Limb (tissue), 2 donors: ENCODE measurements at regions not wholly inside any gene's neighbourhood (a gene's known extent, or its start where the extent isn't known, plus 50 kb on each side); places are given as distances from the start of the nearest gene placed in this dataset.
A peak's percentile ranks its signal among the peaks of the same experiment; 100 is the strongest.
"Not testable (repeated sequence)": the region's sequence is repeated elsewhere in the genome, so short reads cannot be mapped to it uniquely, and the experiment has no call there.

Experiments
- DNase-seq, 2 donors: peaks; one replicate each; pipeline ENCODE4 v3.0.0-alpha.2; 2016; ENCODE audit errors: extremely low spot score in 2 of 2

DNA sequence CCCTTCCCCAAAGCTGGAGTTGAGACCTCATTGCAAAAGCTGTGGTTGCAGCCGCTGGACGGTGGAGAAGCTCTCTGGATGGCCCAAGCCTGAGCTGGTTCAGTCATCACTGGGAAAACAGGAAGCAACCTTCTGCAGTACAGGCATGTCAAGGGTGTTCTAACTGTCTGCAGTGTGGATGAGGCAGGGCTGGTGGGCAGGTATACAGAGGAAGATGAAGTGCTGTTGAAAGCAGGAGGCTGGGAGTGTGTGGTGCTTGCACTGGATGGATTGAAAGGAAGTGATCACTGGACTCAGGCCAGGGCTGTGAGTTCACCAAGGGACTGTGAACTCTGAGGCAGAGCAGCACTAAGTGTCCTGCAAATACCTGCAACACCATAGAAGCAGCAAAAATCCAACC, 89.0 kb upstream of the NOX3 start:
- no peak for DNase-seq

DNA sequence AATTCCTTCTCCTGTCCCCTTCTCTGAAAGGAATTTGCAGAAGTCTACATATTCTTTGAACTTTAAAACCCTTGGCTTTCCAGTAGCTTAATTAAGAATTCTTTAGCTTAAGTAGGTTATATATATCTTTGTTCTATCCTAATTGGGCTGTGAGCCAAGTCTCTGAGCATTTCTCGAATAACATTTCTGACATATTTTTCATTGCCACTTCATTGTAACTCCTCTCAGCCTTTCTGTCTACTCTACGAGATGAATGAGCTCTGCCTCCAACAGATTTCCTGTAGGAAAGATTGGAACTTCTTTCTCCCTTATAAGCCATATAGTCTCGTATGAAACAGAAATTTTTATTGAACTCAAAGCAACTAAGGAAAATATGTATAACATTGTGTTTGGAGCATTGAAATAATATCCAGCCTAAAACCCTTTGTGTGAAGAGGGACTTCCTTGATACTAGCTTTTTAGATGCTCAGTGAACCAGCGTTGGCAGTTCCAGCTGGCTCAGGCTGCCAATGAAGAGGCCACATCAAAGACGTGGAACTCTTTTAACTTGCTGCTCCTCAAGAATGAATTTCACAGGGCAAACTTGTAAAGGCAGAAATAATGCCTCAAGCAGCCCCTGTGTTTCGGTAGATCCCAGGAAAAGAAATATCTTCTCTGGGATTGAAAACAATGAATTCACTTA, 87.7 kb upstream of the NOX3 start:
- DNase-seq = no peak

DNA sequence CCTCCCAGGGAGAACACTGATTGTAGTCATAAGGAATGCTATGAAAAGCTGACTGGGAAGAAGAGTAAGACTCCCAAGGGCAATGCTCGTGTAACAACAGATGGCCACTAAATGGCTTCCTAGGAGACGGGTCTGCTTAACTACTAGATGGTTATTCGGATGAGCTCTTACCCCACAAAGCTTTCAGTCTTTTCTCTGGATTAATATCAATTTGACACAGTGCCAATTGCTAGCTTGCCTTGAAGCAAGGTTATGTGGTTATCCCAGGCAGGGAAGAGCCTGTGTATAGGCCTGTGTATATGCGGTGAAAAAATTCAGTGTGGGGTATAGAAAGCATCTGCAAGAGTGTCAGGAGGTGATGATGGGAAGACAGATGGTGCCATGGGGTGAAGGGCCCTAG, 86.4 kb upstream of the NOX3 start:
- DNase-seq = no peak

DNA sequence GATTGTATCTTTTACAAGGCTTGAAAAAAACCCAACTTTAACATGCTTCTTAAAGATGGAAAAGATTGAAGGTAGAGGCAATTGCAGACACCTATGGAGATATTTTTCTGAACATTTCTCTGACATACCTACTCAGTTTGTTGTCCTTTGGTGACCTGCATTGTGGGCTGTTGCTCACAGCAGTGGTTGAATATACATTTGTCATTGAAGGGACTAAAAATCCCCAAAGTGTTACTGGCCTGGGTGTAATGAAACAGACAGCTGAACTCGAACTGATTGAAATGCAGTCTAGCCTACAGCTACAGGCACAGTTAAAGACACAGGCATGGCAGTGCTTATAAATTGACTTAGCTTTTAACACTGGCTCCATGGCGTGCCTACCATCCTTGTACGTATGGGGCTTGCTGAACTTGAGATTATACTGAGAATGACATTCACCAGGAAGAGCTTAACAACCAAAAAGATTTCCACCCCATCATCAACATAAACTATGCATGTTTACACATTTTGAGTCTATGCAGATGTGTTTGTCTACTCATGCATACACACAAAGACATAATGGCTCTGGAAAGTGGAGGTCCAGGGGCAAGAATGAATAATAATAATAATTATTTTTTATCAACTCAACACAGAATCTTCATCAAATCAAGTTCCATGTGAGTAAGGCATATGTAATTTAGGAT, 83.2 kb upstream of the NOX3 start:
- DNase-seq = no peak

DNA sequence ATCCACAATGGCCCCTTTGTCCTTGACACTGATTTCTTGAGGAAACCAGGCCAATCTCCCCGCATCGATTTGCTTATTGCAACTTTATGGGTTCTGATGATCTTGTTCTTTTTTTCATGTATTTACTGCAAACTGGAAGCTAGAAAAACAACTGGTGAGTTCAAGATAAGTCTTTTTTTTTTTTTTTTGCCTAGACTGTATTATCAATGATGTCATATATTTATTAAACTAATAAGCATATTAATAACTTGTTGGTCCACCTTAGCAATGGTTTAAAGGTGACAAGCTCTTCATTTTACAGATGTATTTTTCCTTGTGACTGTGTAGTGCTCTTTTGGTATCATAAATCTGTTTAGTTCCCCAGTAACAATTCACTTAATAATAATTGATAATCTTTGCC, 79.0 kb upstream of the NOX3 start:
- no peak for DNase-seq

DNA sequence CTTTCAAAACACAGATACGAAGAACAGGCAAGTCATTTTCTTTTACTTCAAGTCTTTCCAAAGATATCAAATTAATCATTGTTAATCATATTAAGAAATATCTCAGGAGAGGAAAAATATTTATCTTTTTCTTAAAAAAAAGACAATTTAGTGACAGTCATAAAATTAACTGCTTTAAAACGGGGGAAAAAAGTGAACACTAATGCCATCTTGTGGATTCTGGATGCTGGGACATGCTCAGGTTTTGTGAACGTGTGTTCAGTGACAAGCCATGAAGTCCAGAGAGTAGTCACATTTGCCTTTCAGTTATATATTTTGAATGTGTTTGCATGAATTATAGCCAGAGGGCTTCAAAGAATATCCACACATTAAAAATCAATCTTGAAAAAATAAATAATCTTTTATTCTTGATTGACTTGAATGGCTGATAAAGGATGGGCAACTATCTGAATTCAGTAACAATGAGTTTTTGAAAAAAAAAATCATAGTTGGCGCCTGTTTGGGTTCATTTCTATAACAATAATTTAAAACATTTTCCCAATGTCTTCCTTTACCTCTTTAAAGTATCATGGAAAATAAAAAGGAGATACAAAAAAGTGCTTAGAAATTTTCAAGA, 74.7 kb upstream of the NOX3 start:
- peak in 1 of 2 donors; percentile 45 for DNase-seq

DNA sequence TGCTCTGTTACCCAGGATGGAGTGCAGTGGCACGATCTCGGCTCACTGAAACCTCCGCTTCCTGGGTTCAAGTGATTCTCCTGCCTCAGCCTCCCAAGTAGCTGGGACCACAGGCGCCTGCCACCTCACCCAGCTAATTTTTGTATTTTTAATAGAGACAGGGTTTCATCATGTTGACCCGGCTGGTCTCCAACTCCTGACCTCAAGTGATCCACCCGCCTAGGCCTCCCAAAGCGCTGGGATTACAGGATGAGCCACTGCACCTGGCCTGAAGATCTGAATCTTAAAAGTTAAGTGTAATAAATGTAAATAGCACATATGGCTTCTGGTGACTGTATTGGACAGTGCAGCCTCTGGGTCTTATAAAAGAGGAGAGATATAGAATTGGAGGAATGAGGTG, 74.2 kb upstream of the NOX3 start:
- DNase-seq = not testable (repeated sequence)

DNA sequence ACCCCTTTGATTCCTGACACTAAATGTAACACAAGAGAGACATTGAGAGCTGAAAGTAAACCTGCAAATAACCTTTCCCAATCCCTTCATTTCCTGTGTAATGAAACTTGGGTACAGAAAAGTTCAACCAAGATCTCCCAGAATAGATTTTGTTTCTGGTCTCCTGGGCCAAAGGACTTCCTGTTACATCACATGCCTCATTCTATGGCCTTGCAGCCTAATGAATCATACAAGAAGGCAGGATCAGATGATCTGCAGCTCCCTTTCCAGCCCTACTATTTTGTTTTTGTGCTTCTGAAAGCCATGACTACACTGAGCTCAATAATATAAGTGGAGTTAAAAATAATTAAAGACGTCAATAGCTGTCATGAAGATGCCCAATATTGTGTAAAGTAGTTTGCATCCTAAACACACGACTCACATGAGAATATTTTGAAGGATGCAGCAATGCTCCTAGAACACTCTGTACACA, 73.4 kb upstream of the NOX3 start:
- DNase-seq = peak in 1 of 2 donors; percentile 9

DNA sequence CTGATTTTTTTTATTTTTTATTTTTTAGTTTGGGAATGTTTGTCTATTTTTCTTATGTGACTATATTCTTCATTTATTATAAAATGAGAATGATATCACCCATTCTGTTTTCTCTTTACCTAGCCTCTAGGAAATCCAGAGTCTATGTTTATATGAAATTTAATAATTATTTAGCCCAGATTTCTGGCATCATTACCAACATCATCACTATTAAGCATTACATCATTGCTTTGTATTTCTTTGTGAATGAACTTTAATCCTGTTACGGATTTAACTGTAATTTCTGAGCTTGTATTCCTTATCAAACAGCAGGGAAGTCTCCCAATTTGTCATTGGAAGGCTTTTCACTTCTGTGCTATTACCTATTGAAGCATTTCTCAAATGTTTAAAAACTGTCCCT, 72.7 kb upstream of the NOX3 start:
- no peak for DNase-seq

DNA sequence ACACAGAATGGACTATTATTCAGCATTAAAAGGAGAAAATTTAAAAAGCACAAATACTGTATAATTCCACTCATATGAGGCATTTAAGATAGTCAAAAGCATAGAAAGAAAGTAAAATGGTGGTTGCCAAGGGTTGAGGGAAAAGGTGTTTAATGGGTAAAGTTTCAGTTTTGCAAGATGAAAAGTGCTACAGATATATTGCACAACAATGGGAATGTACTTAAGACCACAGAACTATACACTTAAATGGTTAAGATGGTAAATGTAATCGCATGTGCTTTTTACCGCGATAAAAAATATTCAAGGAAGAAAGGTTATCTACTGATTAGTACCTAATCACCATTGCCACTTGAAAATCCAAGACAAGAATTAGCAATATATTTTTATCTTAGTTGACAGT, 71.8 kb upstream of the NOX3 start:
- DNase-seq = no peak

DNA sequence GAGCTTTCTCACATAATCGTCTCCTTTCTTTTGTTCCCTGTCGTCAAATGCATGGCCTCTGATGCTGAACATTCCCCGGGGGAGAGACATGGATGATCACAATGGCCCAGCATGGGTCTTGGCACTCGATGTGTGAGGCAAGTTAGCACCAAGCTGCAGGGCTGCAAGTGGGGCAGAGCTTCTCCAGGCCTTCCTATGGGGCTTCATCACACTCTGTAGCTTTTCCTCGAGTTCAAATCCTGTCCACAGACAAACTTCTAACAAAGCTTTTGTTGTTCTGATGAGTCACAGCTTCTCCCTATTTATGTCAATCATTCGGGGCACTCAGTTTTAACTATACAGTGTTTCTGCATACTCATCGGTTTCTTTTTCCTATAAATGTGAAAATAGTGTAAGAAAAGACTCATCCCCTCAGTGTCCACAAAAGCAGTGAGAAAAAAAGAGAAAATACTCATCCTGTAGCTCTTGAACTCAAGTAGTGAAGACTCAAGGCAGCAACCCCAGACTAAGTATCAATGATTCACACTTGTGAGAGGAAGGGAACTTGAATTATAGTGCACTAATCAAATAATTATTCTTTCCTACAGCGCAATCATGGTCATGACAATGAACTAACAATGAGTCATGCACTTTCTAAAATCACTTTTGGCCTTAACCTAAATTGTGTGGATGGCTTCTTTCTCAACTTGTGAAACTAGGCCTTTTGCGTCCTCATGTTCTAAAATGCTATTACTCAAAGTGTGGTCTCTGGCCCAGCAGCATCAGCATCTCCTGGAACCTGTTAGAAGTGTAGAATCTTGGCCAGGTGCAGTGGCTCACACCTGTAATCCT, 68.4 kb upstream of the NOX3 start:
- DNase-seq = no peak

DNA sequence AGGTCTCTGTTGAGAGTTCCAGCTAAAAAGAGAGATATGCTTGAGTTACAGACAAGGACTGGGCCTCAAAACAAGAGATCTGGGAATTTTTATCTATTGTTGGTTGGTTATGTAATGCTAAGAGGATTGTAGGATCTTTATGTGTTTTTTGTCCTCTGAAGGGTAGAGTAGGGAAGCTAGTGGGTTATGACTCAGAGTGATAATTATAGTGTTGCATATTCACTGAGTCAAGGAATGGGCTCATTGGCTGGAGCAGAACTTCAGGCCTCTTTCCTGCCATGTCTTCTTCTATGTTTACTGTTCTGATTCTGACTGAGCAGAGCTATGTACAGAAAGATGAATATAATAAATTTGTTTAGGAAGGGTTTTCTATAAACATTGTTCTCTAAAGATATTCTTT, 66.1 kb upstream of the NOX3 start:
- no peak for DNase-seq

DNA sequence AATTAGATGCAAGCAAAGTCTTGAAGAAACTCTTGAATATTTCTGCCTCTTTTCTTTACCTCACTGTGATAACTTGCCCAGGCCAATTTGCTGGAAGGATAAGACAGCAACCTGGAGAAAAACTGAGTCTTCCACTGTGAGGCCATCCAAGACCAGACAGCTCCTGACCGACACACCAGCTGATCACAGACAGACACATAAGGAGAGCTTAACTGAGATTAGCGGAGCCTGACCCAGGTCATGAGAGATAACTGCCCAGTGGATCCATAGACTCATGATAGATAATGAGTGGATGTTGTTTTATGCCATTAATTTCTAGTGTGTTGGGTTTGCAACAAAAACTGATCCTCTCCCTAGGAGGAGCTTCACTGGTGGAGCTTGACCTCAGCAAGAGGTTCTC, 64.4 kb upstream of the NOX3 start:
- no peak for DNase-seq

DNA sequence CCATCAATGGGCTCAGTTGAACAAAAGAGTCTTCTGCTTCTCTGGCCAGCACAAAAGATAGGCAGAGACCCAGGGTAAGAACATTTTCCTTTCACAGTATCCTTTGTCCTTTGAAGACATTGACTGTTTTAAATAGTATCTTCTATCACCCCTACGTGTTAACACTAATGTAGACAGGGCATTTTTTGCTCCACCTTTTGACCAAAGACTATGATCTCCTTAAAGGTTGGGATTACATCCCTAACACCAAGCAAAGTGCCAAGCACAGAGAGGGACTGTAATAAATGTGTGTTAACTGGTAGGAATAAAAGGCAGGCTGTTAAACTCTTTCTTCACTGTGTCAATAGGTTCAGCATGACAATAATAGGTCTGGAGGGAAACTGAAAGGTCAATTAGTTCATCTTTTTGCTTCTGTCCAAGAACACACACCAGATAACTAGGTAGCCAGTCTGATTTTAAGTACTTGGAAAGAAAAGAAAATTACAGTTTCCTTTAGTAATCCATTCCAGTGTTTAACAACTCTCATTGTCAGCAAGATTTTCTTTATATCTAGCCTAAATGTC, 63.6 kb upstream of the NOX3 start:
- no peak for DNase-seq

DNA sequence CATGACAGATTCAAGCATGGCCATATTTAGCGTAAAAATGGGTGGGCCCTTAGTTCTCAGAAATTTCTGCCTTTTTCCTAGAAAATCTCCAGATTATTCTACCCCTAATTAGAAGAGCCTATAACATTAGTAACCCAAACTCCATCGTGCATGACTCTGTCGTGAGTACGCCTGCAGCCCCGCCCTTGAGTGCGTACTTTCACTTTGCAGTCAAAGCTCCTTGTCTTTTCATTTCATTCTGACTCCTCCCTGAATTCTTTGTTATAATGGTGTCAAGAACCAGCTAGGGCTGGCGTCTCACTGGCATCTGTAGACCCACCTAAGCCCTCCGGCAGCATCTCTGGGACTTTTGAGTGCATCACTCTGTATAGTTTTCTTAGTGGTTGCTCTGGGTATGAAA, 61.7 kb upstream of the NOX3 start:
- no peak for DNase-seq

DNA sequence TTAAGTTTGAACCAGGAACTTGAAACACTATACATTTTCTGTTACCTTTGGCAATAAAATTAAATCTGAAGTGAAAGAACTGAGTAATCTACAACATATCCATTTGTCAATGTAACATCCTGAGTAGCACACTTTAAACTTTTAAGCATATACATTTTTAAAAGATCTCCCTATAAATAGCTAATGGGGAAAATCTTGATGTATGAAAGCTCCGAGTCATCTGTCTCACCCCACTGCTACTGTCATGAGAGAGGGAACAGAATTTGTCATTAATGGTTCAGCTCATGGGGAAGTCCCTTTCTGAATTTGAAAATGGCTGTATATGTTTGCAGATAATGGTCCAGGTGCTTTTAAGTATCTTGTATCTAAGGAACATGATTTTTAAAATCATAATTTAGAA, 55.2 kb upstream of the NOX3 start:
- no peak for DNase-seq

DNA sequence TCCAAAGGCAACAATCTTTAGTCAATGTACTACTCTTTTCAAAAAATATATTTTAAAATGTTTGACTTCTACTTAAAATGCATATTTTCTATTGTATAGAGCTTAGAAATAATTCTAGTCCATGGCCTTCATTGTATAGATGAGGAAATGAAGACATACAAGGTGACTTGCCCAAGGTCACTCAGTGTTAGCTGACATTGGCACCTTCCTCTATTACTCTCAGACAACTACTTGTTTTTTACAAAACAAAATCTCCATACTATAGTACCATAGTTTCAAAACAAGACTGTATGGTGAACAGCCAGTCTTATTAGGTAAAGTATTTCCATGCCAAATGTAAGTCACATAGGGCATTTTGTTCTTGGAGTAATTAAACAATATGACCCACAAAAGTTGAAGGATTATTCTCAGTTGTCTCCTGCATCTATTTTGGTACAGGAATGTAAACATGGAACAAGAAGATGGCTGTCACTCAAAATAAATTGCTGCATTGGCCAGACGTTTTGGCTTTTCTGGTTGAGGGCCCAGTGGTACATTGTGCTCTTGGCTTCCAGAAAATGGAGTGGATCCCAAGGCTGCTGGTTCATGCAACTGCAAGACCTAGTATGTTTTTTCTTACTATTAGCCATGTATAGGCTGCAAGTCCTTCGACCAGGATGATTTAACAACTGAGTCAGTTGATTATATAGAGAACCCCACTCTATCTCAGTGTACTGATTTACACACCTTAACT, 54.3 kb upstream of the NOX3 start:
- no peak for DNase-seq

DNA sequence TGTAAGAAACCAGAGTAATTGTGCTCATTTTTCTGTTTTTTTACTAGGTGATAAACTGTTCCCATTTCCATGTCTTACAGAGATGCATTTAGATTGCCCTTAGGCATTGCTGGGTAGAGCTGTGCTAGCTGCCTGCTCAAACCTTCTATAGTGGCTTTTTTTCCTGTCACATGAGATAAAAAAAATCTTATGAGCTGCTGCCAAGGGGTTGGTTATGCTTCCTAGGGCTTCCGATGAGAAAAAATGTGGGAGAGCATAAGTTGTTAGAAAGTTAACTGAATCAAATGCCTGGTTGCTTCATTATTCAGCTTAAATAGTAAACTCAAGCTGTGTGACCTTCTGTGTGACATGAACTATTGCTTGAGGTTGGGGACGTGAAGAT, 50.0 kb upstream of the NOX3 start:
- DNase-seq = no peak
